NCI-H2171 (cell line): ENCODE measurements at regions not wholly inside any gene's neighbourhood (a gene's known extent, or its start where the extent isn't known, plus 50 kb on each side); places are given as distances from the start of the nearest gene placed in this dataset.
"Not testable (repeated sequence)": the region's sequence is repeated elsewhere in the genome, so short reads cannot be mapped to it uniquely, and the experiment has no call there.

Source experiments
- DNase-seq: peaks from one replicate; lab custom pipeline; 2025; lab: John Stamatoyannopoulos, UW

- DNase-seq, result no peak
Measured at GRCh38 chr6:48613231-48613949, 502.4 kb upstream of the PTCHD4 start.

DNA sequence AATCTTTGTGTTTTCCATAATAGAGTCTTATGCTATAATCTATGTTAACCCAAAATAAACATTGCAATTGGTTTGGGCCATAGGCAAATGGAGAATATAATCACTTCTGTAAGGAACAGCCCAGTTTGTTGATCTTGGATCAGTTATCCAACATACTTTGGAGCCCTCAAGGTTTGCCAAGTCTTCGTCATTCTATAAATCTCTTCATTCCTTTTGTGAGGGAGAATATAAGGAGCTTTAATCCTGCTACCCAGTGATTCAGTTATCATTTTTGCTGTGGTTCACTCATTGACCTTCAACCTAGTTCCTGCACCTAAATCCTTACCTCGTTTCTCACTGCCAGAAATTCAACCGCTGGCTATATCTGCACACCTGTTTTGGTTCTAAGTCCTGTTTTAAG is 500.3 kb upstream of the PTCHD4 start:
- no peak for DNase-seq

- no peak for DNase-seq
Measured at GRCh38 chr6:48610846-48611245, 499.8 kb upstream of the PTCHD4 start.

- DNase-seq, result no peak
Measured at GRCh38 chr6:48606618-48607017, 495.6 kb upstream of the PTCHD4 start.

DNA sequence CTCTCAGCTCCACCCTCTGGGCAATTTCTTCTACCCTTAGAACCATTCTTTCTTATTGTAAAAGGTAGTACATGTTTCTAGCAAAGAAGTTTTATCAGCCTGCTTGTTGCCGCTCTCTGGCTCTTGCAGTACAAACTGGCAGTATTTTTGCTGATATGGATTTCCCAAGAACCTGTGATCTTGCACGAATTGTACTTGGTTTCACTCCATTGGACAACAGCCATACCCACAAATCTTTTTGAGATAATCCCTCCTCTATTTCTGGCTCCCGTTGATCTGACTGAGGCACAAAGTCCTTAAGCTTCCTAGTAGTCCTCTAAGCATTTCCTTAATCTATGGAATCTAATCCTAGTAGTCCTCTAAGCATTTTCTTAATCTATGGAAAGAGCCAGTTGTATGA is 487.0 kb upstream of the PTCHD4 start:
- DNase-seq, result no peak

DNA sequence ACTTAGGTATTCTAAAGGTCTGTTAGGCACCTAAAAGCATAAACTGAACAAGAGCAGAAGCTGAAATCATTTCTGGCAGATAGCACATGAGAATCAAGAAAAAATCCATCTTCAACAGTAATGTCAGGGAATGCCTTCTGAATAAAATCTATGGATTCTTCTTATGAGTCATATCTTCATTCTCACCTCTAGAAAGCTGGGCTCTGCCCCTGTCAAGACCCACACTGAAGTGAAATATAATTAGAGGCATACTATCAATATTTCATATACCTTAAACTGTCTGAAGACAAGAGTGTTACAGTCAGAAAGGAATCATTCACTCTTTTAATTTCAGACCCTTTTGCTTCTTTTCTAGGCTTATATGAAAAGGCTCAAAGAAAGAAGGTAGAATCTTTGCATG is 485.8 kb upstream of the PTCHD4 start:
- DNase-seq, result no peak

DNA sequence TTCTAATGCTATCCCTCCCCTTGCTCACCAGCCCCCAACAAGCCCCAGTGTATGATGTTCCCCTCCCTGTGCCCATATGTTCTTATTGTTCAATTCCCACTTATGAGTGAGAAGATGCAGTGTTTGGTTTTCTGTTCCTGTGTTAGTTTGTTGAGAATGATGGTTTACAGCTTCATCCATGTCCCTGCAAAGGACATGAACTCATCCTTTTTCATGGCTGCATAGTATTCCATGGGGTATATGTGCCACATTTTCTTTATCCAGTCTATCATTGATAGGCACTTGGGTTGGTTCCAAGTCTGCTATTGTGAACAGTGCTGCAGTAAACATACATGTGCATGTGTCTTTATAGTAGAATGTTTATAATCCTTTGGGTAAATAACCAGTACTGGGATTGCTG is 480.2 kb upstream of the PTCHD4 start:
- DNase-seq, result not testable (repeated sequence)

GRCh38 chr6:48584846-48585245 is 473.8 kb upstream of the PTCHD4 start:
- no peak for DNase-seq

GRCh38 chr6:48570656-48571055 is 459.7 kb upstream of the PTCHD4 start:
- no peak for DNase-seq

- no peak for DNase-seq
Measured at GRCh38 chr6:48568856-48569255, 457.9 kb upstream of the PTCHD4 start.

DNA sequence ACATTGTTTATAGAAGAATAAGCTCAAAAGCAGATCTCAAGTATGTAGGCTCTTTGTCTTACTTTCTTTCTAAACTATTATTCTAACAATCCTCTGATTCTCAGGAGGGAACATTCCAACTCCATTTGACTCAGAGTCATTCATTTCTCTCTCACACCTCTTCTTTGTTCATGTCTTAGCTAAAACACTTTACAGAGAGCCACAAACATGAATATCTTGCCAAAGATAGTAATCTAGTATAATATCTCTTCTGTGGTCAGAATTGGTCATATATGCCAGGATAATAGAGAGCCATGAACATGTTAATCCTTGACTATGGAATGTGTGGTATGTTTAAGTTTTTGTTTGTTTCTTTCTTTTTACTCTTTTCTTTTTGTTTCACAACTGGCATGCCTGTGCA is 456.0 kb upstream of the PTCHD4 start:
- DNase-seq, result no peak

DNA sequence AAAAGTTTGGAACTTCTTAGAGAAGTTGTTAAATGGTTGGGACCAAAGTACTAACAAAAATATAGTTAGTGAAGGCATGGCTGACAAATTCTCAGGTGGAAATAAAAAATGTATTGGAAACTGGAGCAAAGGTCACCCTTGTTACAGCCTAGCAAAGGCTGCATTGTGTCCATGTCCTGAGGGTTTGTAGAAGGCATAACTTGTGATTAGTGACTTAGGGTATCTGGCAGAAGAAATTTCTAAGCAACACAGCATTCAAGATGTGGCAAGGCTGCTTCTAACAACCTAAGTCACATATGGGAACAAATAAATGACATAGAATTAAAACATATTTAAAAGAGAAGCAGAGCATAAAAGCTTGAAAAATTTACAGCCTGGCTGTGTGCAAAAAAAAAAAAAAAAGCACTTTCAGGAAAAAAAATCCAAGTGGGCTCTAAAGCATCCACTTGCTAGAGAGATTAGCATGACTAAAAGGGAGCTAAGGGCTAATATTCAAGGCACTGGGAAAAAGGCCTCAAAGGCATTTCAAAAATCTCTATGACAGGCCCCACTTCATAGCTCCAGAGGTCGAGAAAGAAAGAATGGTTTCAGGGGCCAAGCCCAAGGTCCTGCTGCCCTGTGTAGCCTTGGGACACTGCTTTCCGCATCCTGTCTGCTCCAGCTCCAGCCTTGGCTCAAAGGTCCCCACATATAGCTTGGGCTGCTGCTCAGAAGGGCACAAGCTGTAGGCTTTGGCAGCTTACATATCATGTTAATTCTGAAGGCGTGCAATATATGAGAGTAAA is 453.2 kb upstream of the PTCHD4 start:
- DNase-seq, result no peak

GRCh38 chr6:48563433-48563832 is 452.4 kb upstream of the PTCHD4 start:
- DNase-seq, result no peak

DNA sequence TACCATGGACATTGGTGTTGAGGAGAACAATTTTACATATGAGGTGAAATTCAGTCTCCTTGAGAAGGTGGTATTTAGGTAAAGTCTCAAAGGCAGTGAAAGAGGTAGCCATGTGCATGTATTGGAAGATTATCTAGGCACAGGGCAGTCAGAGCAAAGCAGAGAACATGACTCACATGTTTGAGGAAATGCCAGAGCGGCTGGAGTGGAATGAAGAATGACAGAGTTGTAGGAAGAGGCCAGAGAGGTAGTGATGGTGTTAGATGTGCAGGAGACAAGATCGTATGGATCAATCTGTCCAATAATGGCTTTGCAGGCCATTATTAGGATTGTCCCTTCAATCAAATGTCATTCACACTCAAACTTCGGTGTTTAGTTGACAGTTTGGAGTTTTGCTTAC is 449.4 kb upstream of the PTCHD4 start:
- no peak for DNase-seq

- no peak for DNase-seq
Measured at GRCh38 chr6:48553467-48554189, 442.6 kb upstream of the PTCHD4 start.

- no peak for DNase-seq
Measured at GRCh38 chr6:48552905-48553304, 441.9 kb upstream of the PTCHD4 start.

DNA sequence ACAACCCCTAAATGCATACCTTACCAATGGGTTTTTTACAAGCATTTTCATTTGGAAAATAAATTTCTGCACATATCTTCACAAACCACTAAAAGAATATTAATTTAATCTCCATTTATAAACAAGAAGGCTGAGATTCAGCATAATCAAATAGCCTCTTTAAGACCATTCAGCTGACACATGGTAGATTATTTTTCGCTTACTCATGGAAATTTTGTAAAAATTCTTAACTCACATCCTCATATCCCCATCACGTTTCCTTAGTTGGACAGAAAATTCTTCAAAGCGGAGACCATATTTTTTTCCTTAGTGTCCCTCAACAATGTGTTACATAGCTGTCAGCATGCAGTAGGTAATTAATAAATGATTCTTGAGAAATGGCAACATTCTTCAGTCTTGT is 439.6 kb upstream of the PTCHD4 start:
- no peak for DNase-seq

DNA sequence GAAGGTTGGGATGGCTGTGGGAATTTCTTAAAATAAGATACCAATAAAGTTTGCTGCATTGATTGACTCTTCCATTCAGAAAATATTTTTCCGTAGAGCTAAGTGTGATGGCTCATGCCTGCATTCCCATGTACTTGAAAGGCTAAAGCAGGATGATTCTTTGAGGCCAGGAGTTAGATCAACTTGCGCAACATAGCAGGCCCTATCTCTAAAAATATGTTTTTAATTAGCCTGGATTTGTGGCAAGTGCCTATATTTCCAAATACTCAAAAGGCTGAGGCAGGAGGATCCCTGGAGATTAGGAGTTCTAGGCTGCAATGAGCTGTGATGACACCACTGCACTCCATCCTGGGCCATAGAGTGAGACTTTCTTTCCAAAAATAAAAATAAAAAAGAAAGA is 431.2 kb upstream of the PTCHD4 start:
- DNase-seq, result no peak

GRCh38 chr6:48541649-48542048 is 430.7 kb upstream of the PTCHD4 start:
- no peak for DNase-seq

GRCh38 chr6:48535582-48536009 is 424.6 kb upstream of the PTCHD4 start:
- DNase-seq, result no peak

- DNase-seq, result not testable (repeated sequence)
Measured at GRCh38 chr6:48530978-48531377, 420.0 kb upstream of the PTCHD4 start.

DNA sequence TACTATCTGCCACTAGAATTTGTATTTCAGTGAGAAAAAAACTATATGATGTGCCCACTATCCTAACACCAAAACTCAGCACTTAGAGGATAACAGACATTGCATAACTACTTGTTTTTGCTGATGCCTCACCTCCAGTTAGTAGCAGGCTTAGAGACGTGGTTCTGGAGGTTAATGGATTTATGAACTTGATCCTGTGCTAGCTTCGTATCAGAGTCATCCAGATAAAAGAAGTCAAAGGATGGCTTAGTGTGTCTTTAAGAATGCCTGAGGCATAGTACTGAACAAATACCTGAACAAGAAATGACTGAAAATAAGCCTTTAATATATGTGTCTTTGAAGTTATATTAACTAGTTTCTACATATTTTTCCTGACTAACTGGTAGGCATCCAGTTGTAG is 414.9 kb upstream of the PTCHD4 start:
- no peak for DNase-seq

GRCh38 chr6:48520951-48521350 is 410.0 kb upstream of the PTCHD4 start:
- no peak for DNase-seq
